GM23338 (cell line): ENCODE measurements at regions not wholly inside any gene's neighbourhood (a gene's known extent, or its start where the extent isn't known, plus 50 kb on each side); places are given as distances from the start of the nearest gene placed in this dataset.

ENCODE experiments used
- CREB1 ChIP-seq: fragments of 250-450 bp; sonication (Bioruptor Pico); IDR thresholded peaks from 2 replicates; pipeline ENCODE4 v1.5.0; 2020; ENCODE audit warnings: low read depth, mild to moderate bottlenecking, moderate library complexity
- EZH2 ChIP-seq: fragments of 200-600 bp; sonication (generic); IDR thresholded peaks from one replicate; pipeline ENCODE4 v1.8.0; 2017; ENCODE audit warnings: antibody characterized with exemption, mild to moderate bottlenecking, low read depth; ENCODE audit not compliant: unreplicated experiment
- EZH2phosphoT487 ChIP-seq: fragments of 200-600 bp; sonication (generic); IDR thresholded peaks from one replicate; pipeline ENCODE4 v1.8.1; 2018; ENCODE audit warnings: antibody characterized with exemption; ENCODE audit not compliant: unreplicated experiment
- JUNB ChIP-seq: IDR thresholded peaks from one replicate; pipeline ENCODE4 v1.6.1; 2016; ENCODE audit warnings: antibody characterized with exemption; ENCODE audit not compliant: unreplicated experiment
- NANOG ChIP-seq: IDR thresholded peaks from 2 replicates; pipeline ENCODE4 v1.6.1; 2016; ENCODE audit warnings: antibody characterized with exemption, borderline replicate concordance
- POLR2AphosphoS5 ChIP-seq: IDR thresholded peaks from 2 replicates; pipeline ENCODE4 v1.6.1; 2016; ENCODE audit warnings: antibody characterized with exemption, low read depth
- ZNF114 ChIP-seq: fragments of 250-450 bp; sonication (Bioruptor Pico); IDR thresholded peaks from 2 replicates; pipeline ENCODE4 v1.5.0; 2020; ENCODE audit warnings: mild to moderate bottlenecking, moderate library complexity
- TF ChIP-seq, protein P1 (sequence below), 2 experiments: fragments of 200-600 bp in 1 of 2; sonication (generic) in 1 of 2; conservative IDR thresholded peaks; 2 replicates each; pipeline versions ENCODE4 v1.5.1 to v1.6.1; 2016 to 2017; ENCODE audit warnings: antibody characterized with exemption in 2 of 2, low read depth in 2 of 2, mild to moderate bottlenecking in 2 of 2, moderate library complexity in 1 of 2
- TF ChIP-seq, protein P2 (sequence below): IDR thresholded peaks from one replicate; pipeline ENCODE4 v1.6.1; 2018; ENCODE audit warnings: antibody characterized with exemption; ENCODE audit not compliant: unreplicated experiment
- TF ChIP-seq, protein P3 (sequence below): fragments of 250-450 bp; sonication (Bioruptor Pico); IDR thresholded peaks from 2 replicates; pipeline ENCODE4 v1.5.0; 2020; ENCODE audit warnings: mild to moderate bottlenecking, moderate library complexity
- TF ChIP-seq, protein P4 (sequence below): IDR thresholded peaks from 2 replicates; pipeline ENCODE4 v1.6.1; 2016; ENCODE audit warnings: antibody characterized with exemption

DNA sequence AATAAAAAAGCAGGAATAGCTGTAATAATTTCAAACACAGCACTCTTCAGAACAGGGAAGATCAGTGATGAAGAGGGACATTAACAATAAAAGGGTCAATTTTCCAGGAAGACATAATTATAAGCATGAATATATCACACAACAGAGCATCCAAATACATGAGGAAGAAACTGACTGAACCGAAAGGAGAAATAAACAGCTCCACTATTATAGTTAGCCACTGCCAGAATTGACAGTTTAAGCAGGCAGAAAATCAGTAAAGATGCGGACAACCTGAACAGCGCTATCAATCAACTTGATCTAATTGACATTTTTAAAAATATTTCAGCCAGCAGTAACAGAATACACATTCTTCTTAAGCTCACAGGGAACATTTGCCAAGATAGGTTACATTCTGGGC, 89.1 kb downstream of the MED10 start:
- TF ChIP-seq, protein P1, sequence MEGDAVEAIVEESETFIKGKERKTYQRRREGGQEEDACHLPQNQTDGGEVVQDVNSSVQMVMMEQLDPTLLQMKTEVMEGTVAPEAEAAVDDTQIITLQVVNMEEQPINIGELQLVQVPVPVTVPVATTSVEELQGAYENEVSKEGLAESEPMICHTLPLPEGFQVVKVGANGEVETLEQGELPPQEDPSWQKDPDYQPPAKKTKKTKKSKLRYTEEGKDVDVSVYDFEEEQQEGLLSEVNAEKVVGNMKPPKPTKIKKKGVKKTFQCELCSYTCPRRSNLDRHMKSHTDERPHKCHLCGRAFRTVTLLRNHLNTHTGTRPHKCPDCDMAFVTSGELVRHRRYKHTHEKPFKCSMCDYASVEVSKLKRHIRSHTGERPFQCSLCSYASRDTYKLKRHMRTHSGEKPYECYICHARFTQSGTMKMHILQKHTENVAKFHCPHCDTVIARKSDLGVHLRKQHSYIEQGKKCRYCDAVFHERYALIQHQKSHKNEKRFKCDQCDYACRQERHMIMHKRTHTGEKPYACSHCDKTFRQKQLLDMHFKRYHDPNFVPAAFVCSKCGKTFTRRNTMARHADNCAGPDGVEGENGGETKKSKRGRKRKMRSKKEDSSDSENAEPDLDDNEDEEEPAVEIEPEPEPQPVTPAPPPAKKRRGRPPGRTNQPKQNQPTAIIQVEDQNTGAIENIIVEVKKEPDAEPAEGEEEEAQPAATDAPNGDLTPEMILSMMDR (conservative IDR thresholded peaks at IDR 0.05; ENCODE audit: low read depth in 2 of 2), result no peak
- TF ChIP-seq POLR2AphosphoS5 (no peak), ZNF114 (no peak), CREB1 (CRISPR knock-in tag) (no peak), EZH2 (no peak), JUNB (no peak), EZH2phosphoT487 (no peak), NANOG (no peak)
- TF ChIP-seq, protein P2, sequence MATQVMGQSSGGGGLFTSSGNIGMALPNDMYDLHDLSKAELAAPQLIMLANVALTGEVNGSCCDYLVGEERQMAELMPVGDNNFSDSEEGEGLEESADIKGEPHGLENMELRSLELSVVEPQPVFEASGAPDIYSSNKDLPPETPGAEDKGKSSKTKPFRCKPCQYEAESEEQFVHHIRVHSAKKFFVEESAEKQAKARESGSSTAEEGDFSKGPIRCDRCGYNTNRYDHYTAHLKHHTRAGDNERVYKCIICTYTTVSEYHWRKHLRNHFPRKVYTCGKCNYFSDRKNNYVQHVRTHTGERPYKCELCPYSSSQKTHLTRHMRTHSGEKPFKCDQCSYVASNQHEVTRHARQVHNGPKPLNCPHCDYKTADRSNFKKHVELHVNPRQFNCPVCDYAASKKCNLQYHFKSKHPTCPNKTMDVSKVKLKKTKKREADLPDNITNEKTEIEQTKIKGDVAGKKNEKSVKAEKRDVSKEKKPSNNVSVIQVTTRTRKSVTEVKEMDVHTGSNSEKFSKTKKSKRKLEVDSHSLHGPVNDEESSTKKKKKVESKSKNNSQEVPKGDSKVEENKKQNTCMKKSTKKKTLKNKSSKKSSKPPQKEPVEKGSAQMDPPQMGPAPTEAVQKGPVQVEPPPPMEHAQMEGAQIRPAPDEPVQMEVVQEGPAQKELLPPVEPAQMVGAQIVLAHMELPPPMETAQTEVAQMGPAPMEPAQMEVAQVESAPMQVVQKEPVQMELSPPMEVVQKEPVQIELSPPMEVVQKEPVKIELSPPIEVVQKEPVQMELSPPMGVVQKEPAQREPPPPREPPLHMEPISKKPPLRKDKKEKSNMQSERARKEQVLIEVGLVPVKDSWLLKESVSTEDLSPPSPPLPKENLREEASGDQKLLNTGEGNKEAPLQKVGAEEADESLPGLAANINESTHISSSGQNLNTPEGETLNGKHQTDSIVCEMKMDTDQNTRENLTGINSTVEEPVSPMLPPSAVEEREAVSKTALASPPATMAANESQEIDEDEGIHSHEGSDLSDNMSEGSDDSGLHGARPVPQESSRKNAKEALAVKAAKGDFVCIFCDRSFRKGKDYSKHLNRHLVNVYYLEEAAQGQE, result no peak
- TF ChIP-seq, protein P3, sequence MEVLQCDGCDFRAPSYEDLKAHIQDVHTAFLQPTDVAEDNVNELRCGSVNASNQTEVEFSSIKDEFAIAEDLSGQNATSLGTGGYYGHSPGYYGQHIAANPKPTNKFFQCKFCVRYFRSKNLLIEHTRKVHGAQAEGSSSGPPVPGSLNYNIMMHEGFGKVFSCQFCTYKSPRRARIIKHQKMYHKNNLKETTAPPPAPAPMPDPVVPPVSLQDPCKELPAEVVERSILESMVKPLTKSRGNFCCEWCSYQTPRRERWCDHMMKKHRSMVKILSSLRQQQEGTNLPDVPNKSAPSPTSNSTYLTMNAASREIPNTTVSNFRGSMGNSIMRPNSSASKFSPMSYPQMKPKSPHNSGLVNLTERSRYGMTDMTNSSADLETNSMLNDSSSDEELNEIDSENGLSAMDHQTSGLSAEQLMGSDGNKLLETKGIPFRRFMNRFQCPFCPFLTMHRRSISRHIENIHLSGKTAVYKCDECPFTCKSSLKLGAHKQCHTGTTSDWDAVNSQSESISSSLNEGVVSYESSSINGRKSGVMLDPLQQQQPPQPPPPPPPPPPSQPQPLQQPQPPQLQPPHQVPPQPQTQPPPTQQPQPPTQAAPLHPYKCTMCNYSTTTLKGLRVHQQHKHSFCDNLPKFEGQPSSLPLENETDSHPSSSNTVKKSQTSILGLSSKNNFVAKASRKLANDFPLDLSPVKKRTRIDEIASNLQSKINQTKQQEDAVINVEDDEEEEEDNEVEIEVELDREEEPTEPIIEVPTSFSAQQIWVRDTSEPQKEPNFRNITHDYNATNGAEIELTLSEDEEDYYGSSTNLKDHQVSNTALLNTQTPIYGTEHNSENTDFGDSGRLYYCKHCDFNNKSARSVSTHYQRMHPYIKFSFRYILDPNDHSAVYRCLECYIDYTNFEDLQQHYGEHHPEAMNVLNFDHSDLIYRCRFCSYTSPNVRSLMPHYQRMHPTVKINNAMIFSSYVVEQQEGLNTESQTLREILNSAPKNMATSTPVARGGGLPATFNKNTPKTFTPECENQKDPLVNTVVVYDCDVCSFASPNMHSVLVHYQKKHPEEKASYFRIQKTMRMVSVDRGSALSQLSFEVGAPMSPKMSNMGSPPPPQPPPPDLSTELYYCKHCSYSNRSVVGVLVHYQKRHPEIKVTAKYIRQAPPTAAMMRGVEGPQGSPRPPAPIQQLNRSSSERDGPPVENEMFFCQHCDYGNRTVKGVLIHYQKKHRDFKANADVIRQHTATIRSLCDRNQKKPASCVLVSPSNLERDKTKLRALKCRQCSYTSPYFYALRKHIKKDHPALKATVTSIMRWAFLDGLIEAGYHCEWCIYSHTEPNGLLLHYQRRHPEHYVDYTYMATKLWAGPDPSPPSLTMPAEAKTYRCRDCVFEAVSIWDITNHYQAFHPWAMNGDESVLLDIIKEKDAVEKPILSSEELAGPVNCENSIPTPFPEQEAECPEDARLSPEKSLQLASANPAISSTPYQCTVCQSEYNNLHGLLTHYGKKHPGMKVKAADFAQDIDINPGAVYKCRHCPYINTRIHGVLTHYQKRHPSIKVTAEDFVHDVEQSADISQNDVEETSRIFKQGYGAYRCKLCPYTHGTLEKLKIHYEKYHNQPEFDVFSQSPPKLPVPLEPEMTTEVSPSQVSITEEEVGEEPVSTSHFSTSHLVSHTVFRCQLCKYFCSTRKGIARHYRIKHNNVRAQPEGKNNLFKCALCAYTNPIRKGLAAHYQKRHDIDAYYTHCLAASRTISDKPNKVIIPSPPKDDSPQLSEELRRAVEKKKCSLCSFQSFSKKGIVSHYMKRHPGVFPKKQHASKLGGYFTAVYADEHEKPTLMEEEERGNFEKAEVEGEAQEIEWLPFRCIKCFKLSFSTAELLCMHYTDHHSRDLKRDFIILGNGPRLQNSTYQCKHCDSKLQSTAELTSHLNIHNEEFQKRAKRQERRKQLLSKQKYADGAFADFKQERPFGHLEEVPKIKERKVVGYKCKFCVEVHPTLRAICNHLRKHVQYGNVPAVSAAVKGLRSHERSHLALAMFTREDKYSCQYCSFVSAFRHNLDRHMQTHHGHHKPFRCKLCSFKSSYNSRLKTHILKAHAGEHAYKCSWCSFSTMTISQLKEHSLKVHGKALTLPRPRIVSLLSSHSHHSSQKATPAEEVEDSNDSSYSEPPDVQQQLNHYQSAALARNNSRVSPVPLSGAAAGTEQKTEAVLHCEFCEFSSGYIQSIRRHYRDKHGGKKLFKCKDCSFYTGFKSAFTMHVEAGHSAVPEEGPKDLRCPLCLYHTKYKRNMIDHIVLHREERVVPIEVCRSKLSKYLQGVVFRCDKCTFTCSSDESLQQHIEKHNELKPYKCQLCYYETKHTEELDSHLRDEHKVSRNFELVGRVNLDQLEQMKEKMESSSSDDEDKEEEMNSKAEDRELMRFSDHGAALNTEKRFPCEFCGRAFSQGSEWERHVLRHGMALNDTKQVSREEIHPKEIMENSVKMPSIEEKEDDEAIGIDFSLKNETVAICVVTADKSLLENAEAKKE (CRISPR knock-in tag), result no peak
- TF ChIP-seq, protein P4, sequence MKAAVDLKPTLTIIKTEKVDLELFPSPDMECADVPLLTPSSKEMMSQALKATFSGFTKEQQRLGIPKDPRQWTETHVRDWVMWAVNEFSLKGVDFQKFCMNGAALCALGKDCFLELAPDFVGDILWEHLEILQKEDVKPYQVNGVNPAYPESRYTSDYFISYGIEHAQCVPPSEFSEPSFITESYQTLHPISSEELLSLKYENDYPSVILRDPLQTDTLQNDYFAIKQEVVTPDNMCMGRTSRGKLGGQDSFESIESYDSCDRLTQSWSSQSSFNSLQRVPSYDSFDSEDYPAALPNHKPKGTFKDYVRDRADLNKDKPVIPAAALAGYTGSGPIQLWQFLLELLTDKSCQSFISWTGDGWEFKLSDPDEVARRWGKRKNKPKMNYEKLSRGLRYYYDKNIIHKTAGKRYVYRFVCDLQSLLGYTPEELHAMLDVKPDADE, result no peak
